Kidney capillary endothelial cell (primary cell): ENCODE measurements at regions not wholly inside any gene's neighbourhood (a gene's known extent, or its start where the extent isn't known, plus 50 kb on each side); places are given as distances from the start of the nearest gene placed in this dataset.

Source experiments
- DNase-seq: peaks from one replicate; pipeline ENCODE4 v3.0.0-alpha.2; 2018; ENCODE audit warnings: low spot score

- no peak for DNase-seq
Measured at GRCh38 chr7:340979-341694, 51.2 kb downstream of the FOXL3 start.

- DNase-seq = no peak
Measured at GRCh38 chr7:341841-342638, 52.1 kb downstream of the FOXL3 start.

- no peak for DNase-seq
Measured at GRCh38 chr7:342681-343216, 52.8 kb downstream of the FOXL3 start.

GRCh38 chr7:343227-343822 lies 53.4 kb downstream of the FOXL3 start:
- no peak for DNase-seq

- no peak for DNase-seq
Measured at GRCh38 chr7:343864-344607, 54.1 kb downstream of the FOXL3 start.

GRCh38 chr7:344608-344994 lies 54.6 kb downstream of the FOXL3 start:
- no peak for DNase-seq

GRCh38 chr7:346116-346898 lies 56.3 kb downstream of the FOXL3 start:
- DNase-seq = no peak

- DNase-seq = no peak
Measured at GRCh38 chr7:347001-347590, 57.1 kb downstream of the FOXL3 start.

- no peak for DNase-seq
Measured at GRCh38 chr7:347644-348479, 57.9 kb downstream of the FOXL3 start.

- no peak for DNase-seq
Measured at GRCh38 chr7:348480-348844, 58.5 kb downstream of the FOXL3 start.

GRCh38 chr7:348962-349743 lies 59.2 kb downstream of the FOXL3 start:
- DNase-seq = no peak

GRCh38 chr7:351256-351655 lies 61.3 kb downstream of the FOXL3 start:
- peak; percentile 91 for DNase-seq

- DNase-seq = no peak
Measured at GRCh38 chr7:351681-352480, 61.9 kb downstream of the FOXL3 start.

GRCh38 chr7:353746-354325 lies 63.9 kb downstream of the FOXL3 start:
- DNase-seq = no peak

- DNase-seq = no peak
Measured at GRCh38 chr7:354597-355470, 64.9 kb downstream of the FOXL3 start.

- DNase-seq = no peak
Measured at GRCh38 chr7:355568-355967, 65.6 kb downstream of the FOXL3 start.

- DNase-seq = no peak
Measured at GRCh38 chr7:356087-356486, 66.1 kb downstream of the FOXL3 start.
